CD4-positive, alpha-beta T cell treated with Interleukin-15 for 1 hour (primary cell): ENCODE measurements at regions not wholly inside any gene's neighbourhood (a gene's known extent, or its start where the extent isn't known, plus 50 kb on each side); places are given as distances from the start of the nearest gene placed in this dataset.

Experiments
- DNase-seq: peaks from one replicate; pipeline ENCODE4 v3.0.0-alpha.2; 2020

GRCh38 chr18:40863801-40864200 lies 1091.2 kb upstream of the PIK3C3 start:
- no peak for DNase-seq

GRCh38 chr18:40860189-40860588 lies 1094.8 kb upstream of the PIK3C3 start:
- no peak for DNase-seq

GRCh38 chr18:40855661-40856060 lies 1099.4 kb upstream of the PIK3C3 start:
- DNase-seq = no peak

- no peak for DNase-seq
Measured at GRCh38 chr18:40852406-40852805, 1102.6 kb upstream of the PIK3C3 start.

- DNase-seq = no peak
Measured at GRCh38 chr18:40851014-40851429, 1104.0 kb upstream of the PIK3C3 start.

GRCh38 chr18:40849886-40850285 lies 1105.1 kb upstream of the PIK3C3 start:
- DNase-seq = no peak

GRCh38 chr18:40841467-40841866 lies 1113.6 kb upstream of the PIK3C3 start:
- DNase-seq = no peak

- DNase-seq = no peak
Measured at GRCh38 chr18:40841063-40841462, 1114.0 kb upstream of the PIK3C3 start.

GRCh38 chr18:40832362-40832761 lies 1122.7 kb upstream of the PIK3C3 start:
- DNase-seq = no peak

GRCh38 chr18:40824291-40824690 lies 1130.7 kb upstream of the PIK3C3 start:
- DNase-seq = no peak

GRCh38 chr18:40821596-40822243 lies 1133.3 kb upstream of the PIK3C3 start:
- DNase-seq = no peak

GRCh38 chr18:40812981-40813515 lies 1142.0 kb upstream of the PIK3C3 start:
- no peak for DNase-seq

GRCh38 chr18:40810372-40810771 lies 1144.7 kb upstream of the PIK3C3 start:
- no peak for DNase-seq

GRCh38 chr18:40789286-40789685 lies 1165.7 kb upstream of the PIK3C3 start:
- no peak for DNase-seq

GRCh38 chr18:40782453-40783130 lies 1172.4 kb upstream of the PIK3C3 start:
- DNase-seq = no peak

GRCh38 chr18:40769786-40770185 lies 1185.2 kb upstream of the PIK3C3 start:
- DNase-seq = no peak

- DNase-seq = no peak
Measured at GRCh38 chr18:40760251-40760650, 1194.8 kb upstream of the PIK3C3 start.

- DNase-seq = no peak
Measured at GRCh38 chr18:40754477-40754876, 1200.6 kb upstream of the PIK3C3 start.

- DNase-seq = no peak
Measured at GRCh38 chr18:40752316-40752715, 1202.7 kb upstream of the PIK3C3 start.

GRCh38 chr18:40751186-40751585 lies 1203.8 kb upstream of the PIK3C3 start:
- no peak for DNase-seq

- no peak for DNase-seq
Measured at GRCh38 chr18:40739029-40739428, 1216.0 kb upstream of the PIK3C3 start.

- DNase-seq = no peak
Measured at GRCh38 chr18:40738321-40738880, 1216.6 kb upstream of the PIK3C3 start.

GRCh38 chr18:40708726-40709125 lies 1246.3 kb upstream of the PIK3C3 start:
- DNase-seq = no peak

- no peak for DNase-seq
Measured at GRCh38 chr18:40707797-40708196, 1247.2 kb upstream of the PIK3C3 start.
